ENCODE measurements at regions not wholly inside any gene's neighbourhood (a gene's known extent, or its start where the extent isn't known, plus 50 kb on each side); places are given as distances from the start of the nearest gene placed in this dataset.
"Not testable (repeated sequence)": the region's sequence is repeated elsewhere in the genome, so short reads cannot be mapped to it uniquely, and the experiment has no call there.

DNA sequence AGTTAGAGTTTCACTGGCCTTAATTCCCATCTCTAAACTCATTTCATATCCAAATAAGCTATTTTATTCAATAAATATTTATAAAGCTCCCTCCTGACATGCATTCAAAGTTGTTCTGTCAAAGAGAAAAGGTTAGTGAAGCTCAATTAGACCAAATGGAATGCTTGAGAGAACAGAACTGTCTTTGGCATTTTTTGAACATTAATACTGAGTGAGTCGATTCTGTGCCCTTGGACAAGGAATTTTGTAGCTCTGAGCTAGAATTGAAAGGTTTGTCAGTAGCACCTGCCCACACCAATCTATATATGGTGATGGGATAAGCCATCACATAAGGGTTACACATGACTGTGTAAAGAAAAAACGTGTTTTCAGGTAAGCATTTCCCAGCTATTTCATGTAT, 631.2 kb upstream of the CCNG1 start:
- no peak for DNase-seq

DNA sequence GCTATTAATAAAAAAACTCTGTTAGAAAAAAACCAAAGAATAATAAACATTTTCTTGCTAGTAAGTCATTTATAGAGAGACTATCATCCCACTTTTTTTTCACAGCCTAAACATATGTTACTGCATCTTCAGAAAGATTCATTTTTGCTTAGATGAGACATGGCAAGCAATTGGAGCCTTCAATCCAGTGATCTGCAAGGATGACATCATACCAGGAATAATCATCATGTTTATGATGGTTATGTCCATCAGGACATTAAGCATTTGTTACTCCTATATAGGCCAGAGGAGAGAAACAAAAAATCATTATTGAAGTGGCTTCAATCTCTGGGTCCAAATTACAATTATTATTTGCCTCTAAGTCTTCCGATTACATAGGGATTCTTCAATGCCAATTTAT, 626.3 kb upstream of the CCNG1 start:
- DNase-seq: no peak

DNA sequence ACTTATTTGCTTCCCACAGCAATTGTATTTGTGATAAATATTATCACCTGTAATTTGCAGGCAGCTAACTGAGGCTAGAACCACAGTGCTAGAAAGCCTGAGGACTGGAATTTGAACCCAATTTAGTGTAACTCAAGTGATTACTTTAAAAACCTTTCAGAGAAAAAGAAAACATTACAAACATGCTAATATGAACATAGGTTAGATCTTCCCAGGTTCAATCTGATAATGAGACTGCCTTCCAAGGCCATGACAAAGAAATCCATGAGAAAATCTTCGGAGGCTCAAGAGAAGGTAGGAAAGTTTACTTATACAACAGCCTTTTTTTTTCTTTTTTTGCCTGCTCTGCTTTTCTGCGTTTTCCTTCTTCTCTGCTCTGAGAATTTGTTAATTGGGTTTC, 620.6 kb upstream of the CCNG1 start:
- no peak for DNase-seq

DNA sequence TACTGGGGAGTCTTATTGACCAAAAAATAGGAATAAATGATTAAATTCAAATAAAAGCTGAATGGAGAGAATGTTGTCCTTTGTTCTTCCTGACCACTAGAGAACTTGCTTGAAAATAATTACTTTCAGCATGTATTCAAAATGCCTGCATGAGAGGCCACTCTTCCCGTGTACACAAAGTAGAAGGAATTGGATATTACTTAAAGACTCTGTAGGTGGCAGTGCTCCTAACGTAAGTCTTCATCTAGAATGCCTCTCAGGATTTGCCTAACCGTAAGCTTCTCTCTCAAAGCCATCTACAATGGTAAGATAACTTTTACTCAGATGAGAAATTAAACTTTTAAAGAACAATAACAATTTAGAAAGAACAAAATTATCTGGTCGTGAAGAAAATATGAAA, 620.0 kb upstream of the CCNG1 start:
- no peak for DNase-seq

DNA sequence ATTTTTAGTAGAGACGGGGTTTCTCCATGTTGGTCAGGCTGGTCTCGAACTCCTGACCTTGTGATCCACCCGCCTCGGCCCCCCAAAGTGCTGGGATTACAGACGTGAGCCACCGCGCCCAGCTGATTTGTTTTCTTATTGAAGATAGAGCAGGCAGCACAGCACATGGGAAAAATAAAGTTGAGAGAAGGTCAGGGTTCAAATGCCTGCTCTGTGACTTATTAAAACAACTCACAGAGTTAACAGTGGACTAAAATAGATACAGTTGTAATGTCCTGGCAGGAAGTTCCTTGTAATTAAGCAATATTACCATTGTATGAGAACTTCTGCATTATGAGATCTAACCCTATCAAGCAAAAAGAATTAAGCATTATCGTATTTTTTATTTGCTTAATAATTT, 615.7 kb upstream of the CCNG1 start:
- DNase-seq: not testable (repeated sequence)

DNA sequence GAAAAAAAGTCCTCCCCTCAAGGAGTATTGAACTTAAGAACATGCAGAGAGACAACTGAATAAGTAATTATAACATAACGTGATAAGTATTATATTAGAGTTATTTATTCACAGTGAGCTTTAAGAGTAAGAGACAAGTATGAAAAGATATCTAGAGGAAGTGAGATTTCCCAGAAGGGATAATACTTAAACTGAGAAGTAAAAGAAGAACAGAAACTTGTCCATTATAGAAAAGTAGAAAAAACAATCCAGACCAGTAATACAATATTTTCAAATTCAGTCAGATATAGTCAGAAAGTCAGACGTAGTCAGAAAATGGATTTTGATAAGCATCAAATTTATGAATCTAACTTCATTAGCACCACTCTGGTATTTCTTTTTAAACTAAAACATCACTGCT, 613.0 kb upstream of the CCNG1 start:
- DNase-seq: no peak

DNA sequence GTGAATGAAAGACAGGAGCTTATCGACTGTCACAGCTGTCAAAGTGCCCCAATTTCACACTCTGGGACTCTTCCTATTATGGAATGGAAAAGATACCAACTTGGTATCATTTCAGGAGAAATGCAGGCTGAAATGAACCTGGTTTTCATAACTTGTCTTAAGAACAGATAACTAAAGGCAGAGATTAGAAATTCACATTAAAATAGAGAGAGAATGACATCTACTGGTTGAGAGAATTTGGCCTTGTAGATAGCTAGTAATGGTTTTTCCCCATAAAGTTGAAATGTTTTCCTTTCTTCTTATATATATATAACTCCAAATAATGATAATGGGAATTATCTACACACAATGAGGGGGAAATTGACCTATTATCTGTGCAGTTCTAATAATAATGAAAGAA, 600.2 kb upstream of the CCNG1 start:
- no peak for DNase-seq

DNA sequence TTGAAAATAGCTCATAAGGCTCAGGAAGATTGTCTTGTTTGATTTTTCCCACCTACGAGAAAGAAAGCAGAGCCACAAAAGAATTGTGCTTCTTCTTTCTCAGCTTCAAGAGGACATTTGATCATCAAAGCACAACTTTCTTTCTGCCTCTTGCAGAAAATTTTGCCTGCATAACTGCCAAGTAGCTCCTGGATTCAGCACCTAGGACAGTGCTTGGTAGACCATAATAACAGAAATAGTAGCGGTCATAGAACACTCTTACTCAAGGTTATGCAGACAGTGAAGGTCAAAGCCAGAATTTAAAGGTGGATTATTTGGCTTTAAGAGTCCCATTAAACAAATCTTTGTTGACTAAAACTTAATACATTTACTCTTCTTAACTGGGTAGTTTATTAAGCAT, 594.7 kb upstream of the CCNG1 start:
- DNase-seq: no peak

DNA sequence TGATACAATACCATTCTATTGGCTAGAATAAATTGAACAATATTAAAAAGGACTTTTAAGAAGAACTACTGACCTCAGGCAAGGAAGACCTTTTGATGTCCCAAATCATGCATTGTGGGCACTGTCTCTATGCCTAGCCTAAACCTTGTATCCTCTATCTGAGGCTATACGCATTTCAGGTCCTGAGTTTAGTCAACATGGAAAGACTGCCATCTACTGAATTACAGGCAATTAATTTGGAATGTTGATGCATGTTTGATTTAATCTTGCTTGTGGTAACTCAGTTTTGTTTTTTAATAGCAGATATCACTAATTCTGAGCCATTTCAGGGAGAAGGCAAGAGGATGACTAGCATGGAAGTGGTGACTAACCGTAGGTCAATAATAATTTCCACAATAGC, 585.3 kb upstream of the CCNG1 start:
- no peak for DNase-seq

DNA sequence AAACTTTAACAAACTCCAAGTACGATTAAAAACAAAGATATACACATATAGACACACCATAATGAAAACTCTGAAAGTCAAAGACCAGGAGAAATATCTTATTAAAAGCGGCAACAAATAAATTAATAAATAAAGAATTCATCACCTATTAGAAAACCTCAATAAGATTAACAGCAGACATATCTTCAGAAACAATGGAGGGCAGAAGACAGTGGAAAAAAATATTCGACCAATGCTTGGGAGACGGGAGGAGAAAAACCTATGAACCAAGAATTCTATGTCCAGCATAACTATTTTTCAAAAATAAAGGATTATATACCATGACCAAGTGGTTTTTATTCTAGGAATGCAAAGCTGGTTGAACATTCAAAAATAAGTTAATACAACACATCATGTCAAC, 578.6 kb upstream of the CCNG1 start:
- no peak for DNase-seq

DNA sequence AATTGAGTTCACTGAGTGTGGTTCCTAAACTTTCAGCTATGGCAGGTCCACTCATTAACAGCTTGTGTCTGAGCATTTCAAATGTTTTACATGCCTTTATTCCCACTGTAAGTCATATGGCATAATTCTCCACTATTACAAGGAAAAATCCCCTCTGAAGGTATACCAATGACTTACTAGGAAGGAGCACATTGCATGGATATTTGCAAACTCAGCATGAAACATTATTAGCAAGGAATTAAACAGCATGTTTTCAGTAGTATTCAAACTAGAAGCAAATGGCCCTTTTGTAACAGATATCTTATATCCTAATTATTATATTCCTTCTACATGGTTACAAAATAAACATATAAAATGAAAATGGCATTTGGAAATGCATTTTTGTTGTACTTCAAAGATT, 566.4 kb upstream of the CCNG1 start:
- DNase-seq: no peak

DNA sequence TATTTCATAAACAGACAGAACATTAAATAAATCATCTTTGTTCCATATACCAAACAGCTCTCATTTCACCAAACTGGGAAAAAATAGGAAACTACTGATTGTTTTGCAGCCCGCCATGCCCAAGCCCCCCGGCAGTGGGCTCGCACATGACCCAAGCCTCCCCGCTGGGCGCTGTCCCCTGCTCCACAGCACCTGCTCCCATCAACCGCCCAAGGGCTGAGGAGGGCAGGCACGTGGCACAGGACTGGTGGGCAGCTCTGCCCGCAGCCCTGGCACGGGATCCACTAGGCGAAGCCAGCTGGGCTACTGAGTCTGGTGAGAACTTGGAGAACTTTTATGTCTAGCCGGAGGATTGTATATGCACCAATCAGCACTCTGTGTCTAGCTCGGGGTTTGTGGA, 554.8 kb upstream of the CCNG1 start:
- no peak for DNase-seq

DNA sequence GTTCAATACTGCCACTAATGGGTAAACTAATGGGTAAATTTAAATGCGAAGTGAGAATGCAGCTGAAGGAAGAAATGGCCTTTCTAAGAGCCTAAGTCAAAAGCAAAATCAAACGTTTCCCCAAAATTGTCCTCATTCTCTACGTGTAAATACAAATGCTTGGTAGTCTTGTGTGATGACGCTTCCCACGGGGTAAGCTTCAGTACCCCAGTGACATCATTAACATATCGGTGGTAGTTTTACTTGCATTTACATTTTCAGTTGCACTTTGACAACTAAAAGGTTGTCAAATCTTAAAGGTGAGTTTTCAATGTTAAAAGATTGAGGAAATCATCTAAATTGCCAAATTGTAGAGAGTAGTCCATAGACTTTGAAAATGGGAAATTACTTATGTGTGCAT, 550.7 kb upstream of the CCNG1 start:
- no peak for DNase-seq

DNA sequence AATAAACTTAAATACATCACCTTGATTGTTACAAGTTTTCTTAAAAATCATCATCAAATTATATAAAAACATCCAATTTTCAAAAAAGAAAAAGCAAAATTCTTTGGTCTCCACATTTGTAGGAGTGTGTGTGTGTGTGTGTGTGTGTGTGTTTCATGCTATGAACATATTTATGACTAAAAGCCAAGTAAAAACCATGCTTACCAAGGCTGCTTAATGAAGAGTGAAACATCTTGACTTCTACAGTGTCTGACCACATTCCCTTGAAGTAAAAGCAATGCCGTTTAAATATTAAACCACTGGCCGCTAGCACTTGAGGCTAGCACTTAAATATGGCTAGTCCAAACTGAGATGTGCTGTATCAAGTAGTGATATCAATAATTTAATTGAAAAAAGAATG, 549.1 kb upstream of the CCNG1 start:
- no peak for DNase-seq

DNA sequence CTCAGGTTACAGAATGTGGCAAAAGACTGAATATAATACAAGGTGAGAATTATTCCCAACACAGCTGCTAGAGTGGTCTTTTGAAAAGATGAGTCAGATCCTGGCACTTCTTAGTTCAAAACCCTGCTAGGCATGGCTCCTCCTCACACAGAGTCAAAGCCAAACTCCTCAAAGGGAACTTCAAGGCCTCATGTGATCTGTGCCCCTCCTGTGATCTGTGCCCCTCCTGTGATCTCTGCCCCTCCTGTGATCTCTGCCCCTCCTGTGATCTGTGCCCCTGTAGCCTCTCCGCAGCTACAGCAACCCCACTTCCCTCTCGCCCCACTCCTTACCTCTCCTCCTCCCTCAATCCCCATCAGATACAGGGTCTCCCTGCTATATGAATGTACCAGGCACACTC, 525.5 kb upstream of the CCNG1 start:
- no peak for DNase-seq

DNA sequence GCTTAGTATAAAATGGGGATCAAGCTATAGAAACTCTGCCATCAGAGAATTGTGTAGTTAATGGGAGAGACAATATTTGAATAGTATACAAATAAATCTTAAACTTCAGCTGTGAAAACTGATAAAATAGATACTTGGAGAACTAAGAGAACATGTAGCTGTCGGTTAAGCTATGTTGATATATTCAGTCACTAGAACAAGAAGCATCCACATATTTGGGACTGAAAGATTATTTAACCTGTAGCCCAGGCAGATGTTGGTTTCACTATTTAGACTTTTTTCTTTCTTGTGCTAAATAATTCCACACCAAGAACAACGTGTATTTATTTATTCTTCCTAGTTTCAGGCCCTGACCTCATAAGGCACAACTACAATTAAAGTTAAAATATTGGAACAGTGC, 521.0 kb upstream of the CCNG1 start:
- no peak for DNase-seq

DNA sequence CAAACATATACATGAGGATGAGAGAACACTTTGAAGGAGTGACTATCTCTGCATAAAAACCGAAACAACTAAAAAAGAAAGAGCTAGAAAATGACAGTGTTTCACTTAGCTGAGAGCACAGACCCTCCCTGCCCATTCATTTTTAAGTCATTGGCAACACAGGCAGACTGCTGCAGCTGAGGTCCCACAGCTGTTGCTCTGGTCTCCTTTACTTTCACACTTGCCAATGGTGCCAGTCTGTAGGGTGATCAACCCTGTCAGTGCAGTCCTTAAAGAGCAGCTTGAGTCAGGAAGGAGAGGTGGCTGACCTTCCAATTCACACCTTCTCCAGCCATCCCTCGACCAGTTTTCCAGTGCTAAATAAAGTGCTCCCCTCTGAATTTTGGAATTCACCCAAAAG, 508.3 kb upstream of the CCNG1 start:
- no peak for DNase-seq

DNA sequence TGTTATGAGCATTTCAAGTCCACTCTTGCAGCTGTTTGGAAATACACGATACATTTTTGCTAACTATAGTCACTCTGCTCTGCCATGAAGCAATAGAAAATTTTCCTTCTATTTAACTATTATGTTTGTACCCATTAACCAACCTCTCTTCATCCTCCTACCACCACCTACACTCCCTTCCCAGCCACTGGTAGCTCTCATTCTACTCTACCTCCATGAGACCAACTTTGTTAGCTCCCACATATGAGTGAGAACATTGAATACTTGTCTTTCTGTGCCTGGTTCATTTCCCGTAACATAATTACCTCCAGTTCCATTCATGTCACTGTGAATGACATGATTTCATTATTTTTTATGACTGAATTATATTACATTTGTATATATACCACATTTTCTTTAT, 505.9 kb upstream of the CCNG1 start:
- no peak for DNase-seq

DNA sequence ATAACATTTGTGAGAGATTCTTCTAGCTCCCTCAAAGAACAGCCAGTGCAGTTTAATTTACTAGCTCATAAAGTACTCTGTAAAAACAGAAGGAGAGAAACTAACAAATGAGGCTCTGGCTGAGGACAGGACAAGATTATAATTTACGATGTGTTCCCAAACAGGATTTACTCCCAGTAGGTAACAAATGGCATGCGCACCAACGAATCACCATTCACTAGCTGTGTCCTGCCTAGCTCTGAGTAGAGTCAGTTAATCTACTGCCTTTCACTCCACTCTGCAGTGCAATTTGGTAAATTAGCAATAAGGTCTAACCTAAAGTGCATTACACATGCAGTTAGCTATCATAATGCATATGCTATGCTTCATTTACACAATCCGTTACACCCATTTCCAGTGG, 497.4 kb upstream of the CCNG1 start:
- no peak for DNase-seq

DNA sequence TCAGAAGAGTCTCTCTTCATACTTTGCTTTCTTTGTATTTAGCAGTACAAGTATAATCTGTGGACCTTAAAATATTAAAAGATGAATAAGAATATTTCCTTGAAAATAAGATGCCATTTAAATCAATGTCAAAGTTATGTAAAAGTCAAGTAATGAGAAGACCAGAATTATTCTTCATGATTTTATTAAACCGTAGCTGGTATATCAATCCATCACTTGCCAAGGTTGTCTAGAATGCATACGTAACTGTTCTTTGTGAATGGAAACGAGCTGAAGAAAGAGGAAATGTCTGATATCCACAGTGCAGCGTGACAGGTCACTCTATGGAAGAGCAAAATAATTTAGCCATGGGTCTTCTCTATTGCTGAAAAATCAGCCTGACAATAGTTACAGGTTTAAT, 488.7 kb upstream of the CCNG1 start:
- DNase-seq: no peak

DNA sequence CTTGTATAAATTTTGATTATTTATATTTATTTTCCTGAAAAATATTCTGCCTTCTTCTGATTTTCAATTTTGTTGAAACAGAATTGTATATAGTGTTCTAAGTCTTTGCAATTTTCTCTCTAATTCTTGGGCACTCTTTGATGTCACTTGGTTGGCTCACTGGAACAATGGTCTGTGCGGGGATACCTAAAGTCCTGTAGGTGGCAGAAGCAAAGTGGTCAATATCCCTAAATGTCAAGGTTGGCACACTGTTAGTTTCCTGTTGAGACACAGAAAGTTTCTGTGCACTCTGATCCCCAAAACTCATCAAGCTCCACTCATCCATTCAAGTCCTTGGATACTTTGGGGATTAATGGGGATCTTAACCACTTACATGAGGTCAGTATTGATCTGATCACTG, 480.8 kb upstream of the CCNG1 start:
- no peak for DNase-seq

DNA sequence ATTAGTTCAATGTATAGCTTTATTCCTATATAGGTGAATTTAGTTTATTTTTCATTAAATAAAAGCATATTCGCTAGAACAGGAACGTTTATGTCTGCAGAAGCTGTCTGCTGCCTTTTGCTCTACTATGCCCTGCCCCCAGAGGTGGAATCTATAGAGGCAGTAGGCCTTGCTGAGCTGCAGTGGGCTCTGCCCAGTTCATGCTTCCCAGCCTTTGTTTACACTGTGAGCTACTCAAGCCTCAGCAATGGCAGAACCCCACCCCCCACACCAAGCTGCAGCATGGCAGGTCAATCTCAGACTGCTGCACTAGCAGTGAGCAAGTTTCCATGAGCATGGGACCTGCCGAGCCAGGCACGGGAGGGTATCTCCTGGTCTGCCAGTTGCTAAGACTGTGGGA, 473.3 kb upstream of the CCNG1 start:
- DNase-seq: not testable (repeated sequence)

DNA sequence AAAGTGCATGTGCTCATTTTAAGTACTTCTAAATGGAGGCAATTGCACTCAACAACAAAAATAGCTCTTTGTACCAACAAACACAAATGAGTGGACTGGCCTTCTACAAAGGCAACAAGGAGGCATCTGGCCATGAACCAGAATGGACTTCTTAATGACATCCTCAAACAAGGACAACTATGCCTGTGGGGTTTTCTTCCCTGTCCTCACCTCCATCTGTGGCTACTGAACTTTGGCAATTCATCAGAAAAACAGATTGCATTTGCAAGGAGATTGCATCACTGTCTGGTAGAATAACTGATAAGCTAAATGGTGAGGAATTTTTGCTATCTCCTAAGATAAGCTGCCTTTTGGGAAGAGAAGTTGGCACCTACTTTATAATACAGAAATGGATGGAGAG, 447.3 kb upstream of the CCNG1 start:
- no peak for DNase-seq

DNA sequence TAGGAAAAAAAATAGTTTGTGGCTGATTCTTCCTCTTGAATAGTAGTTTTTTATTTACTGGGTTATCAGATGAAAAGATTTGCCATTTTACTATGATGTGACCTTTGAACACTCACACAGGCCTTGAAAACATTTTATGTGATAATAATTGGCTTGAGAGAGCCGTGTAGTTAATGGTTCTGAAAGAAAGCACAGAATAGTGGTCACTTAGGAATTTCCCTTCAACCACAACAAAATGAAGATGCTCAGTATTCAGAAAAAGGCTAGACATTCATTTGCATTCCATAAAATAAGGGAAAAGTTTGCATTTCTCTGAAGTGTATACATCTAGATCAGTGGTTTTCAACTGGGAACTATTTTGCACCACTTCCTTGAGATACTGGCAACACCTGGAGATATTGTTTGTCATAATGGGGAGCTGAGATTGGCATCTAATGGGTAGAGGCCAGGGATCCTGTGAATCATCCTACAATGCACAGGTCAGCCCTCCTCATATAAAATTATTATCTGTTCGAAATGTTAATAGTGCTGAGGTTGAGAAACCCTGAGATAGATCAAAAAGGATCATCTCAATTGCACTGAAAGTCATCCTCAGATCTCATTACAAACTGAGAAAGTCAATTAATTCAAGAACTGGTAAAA, 446.4 kb upstream of the CCNG1 start:
- DNase-seq: no peak

DNA sequence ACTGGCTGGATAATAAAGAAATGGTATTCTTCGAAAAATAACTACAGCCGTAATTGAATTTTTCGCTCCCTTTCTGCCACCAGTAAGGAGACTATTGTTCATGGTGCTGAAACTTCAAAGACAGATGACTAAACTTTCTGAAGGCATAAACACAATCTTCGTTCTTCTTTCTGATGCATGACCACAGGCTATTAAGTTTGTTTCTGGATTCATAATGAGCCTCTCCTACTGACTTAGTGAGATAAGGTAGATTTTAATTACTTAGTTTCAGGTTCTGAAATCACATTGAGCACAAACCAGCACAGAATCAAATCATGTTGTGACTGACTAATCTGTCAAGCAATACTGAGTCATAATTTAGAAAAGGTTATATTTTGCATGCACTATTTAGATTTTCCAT, 441.8 kb upstream of the CCNG1 start:
- DNase-seq: no peak

DNA sequence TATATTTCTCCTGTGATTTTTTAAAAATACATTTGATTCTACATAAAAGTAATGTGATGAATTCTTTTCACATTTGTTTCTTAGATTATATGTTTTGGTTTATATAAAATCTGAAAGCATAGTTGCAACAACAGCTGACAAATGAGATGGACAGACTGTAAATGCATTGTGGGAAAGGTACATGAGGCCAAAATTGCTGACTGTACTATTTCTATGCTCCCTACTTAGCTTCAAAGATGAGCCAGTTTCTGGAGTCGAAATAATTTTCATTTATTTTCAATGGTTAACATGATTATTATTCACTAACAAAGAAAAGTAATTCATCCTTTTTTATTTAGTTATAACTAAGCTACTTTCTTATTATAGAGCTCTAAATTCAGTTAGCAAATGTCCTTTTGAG, 441.3 kb upstream of the CCNG1 start:
- DNase-seq: no peak
